ENCODE measurements at regions not wholly inside any gene's neighbourhood (a gene's known extent, or its start where the extent isn't known, plus 50 kb on each side); places are given as distances from the start of the nearest gene placed in this dataset.

- TF ChIP-seq TARDBP (IDR thresholded peaks at IDR 0.05; ENCODE audit: borderline replicate concordance) (no peak), NR2C1 (IDR thresholded peaks at IDR 0.05) (no peak), PML (IDR thresholded peaks at IDR 0.05; ENCODE audit: low read length) (no peak), JUNB (IDR thresholded peaks at IDR 0.05) (no peak), SMAD1 (IDR thresholded peaks at IDR 0.05; ENCODE audit: low read depth, partially characterized antibody) (no peak), EP300 (IDR thresholded peaks at IDR 0.05; ENCODE audit: borderline replicate concordance in 1 of 2, control insufficient read depth in 1 of 2, low read depth in 2 of 2, low read length in 2 of 2) (no peak)
Measured at GRCh38 chr1:63205776-63206175, 116.6 kb upstream of the FOXD3 start (continued).

- Histone ChIP-seq H2AFZ (ENCODE audit: control insufficient read depth, low read depth, low read length) (no peak overlapping the region), H3K9ac (ENCODE audit: control insufficient read depth, insufficient read depth, low read length) (no peak overlapping the region), H3K27me3 (replicated peaks in 1 of 2; ENCODE audit: control insufficient read depth in 2 of 2, insufficient read depth in 2 of 2, low read length in 1 of 2) (no peaks in the 10 kb centered on the region), H3K27ac (ENCODE audit: control insufficient read depth, insufficient read depth) (no peak overlapping the region), H3K4me1 (ENCODE audit: control insufficient read depth, insufficient read depth, low read length) (no peaks in the 10 kb centered on the region), H3K4me3 (no peak overlapping the region), H4K20me1 (ENCODE audit: control insufficient read depth, insufficient read depth) (no peaks in the 10 kb centered on the region), H3K9me3 (replicated peaks; ENCODE audit: control insufficient read depth, insufficient read depth, low read length) (no peaks in the 10 kb centered on the region; the same call in 2 of the 3 replicates), H3K36me3 (ENCODE audit: control insufficient read depth in 2 of 2, insufficient read depth in 2 of 2, low read length in 1 of 2) (no peaks in the 10 kb centered on the region), H3K79me2 (ENCODE audit: control insufficient read depth, insufficient read depth, low read length) (no peaks in the 10 kb centered on the region), H3K4me2 (ENCODE audit: control insufficient read depth, insufficient read depth) (no peak overlapping the region)
- CTCF ChIA-PET = no interaction called here
- DNase-seq (ENCODE audit: low read depth, low spot score) (no peak), ATAC-seq (no peak), FAIRE-seq (no peak)
- WGBS (ENCODE audit: insufficient coverage, insufficient replicate concordance, low lambda C conversion rate, missing lambda C conversion rate) = 78% methylated on average over 2 of the region's 2 CpGs
- POLR2A ChIA-PET = no interaction called here
- in situ Hi-C loops (cut with MboI) (no loop called here), intact Hi-C loops (cut with micrococcal nuclease; ENCODE audit: unreplicated experiment) (no loop called here)
- SMC1A ChIA-PET (ENCODE audit: uncharacterized antibody, unreplicated experiment) = no interaction called here
- BruUV-seq (replicated peaks) = no TSS peak
- RAD21 ChIA-PET (ENCODE audit: unreplicated experiment) = no interaction called here
- no peak for TF ChIP-seq GATAD2B (conservative IDR thresholded peaks at IDR 0.05; ENCODE audit: low read depth)
- TF ChIP-seq FOXM1 (IDR thresholded peaks at IDR 0.05; ENCODE audit: low read depth, low read length) = no peak
- TF ChIP-seq, protein P1, sequence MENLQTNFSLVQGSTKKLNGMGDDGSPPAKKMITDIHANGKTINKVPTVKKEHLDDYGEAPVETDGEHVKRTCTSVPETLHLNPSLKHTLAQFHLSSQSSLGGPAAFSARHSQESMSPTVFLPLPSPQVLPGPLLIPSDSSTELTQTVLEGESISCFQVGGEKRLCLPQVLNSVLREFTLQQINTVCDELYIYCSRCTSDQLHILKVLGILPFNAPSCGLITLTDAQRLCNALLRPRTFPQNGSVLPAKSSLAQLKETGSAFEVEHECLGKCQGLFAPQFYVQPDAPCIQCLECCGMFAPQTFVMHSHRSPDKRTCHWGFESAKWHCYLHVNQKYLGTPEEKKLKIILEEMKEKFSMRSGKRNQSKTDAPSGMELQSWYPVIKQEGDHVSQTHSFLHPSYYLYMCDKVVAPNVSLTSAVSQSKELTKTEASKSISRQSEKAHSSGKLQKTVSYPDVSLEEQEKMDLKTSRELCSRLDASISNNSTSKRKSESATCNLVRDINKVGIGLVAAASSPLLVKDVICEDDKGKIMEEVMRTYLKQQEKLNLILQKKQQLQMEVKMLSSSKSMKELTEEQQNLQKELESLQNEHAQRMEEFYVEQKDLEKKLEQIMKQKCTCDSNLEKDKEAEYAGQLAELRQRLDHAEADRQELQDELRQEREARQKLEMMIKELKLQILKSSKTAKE (IDR thresholded peaks at IDR 0.05; ENCODE audit: low read depth, poor library complexity, severe bottlenecking) = no peak
- TF ChIP-seq PRDM15 (CRISPR knock-in tag; IDR thresholded peaks at IDR 0.05) = no peak
- TF ChIP-seq ZZZ3 (IDR thresholded peaks at IDR 0.05; ENCODE audit: control insufficient read depth, insufficient read length, low read depth) = no peak
- no peak for TF ChIP-seq MXI1 (IDR thresholded peaks at IDR 0.05; ENCODE audit: low read depth, low read length)
- no peak for TF ChIP-seq MTA3 (IDR thresholded peaks at IDR 0.05; ENCODE audit: borderline replicate concordance, low read length)
- TF ChIP-seq CEBPB (IDR thresholded peaks at IDR 0.05; ENCODE audit: borderline replicate concordance in 1 of 2, low read depth in 2 of 2, low read length in 2 of 2) = no peak
- no peak for TF ChIP-seq HDAC2 (IDR thresholded peaks at IDR 0.05)
- no peak for TF ChIP-seq BMI1 (IDR thresholded peaks at IDR 0.05; ENCODE audit: borderline replicate concordance)
- no peak for TF ChIP-seq MYC (IDR thresholded peaks at IDR 0.05; ENCODE audit: insufficient read depth, insufficient read length, insufficient replicate concordance, low read length, severe bottlenecking)
- no peak for TF ChIP-seq SREBF1 (IDR thresholded peaks at IDR 0.05; ENCODE audit: low read length)
- no peak for TF ChIP-seq CBX3 (IDR thresholded peaks at IDR 0.05; ENCODE audit: borderline replicate concordance, low read depth)
Measured at GRCh38 chr1:63214553-63214952, 107.8 kb upstream of the FOXD3 start.
